ENCODE measurements at regions not wholly inside any gene's neighbourhood (a gene's known extent, or its start where the extent isn't known, plus 50 kb on each side); places are given as distances from the start of the nearest gene placed in this dataset.

GRCh38 chr13:106802917-106803316 lies 235.0 kb upstream of the ARGLU1 start:
- H3K4me3 ChIP-seq (ENCODE audit: low read depth, low read length), result no peak overlapping the region

GRCh38 chr13:106799781-106800335 lies 231.9 kb upstream of the ARGLU1 start:
- no peak overlapping the region for H3K4me3 ChIP-seq (ENCODE audit: low read depth, low read length)
- no peak for DNase-seq (ENCODE audit: low read depth)

More at GRCh38 chr13:106802917-106803316, 235.0 kb upstream of the ARGLU1 start:
- no peak for DNase-seq (ENCODE audit: low read depth)

- DNase-seq (ENCODE audit: low read depth), result no peak
- H3K4me3 ChIP-seq (ENCODE audit: low read depth, low read length), result no peak overlapping the region
Measured at GRCh38 chr13:106797081-106797640, 229.2 kb upstream of the ARGLU1 start.

GRCh38 chr13:106796280-106797047 lies 228.5 kb upstream of the ARGLU1 start:
- DNase-seq (ENCODE audit: low read depth), result no peak
- H3K4me3 ChIP-seq (ENCODE audit: low read depth, low read length), result no peak overlapping the region

GRCh38 chr13:106795847-106796246 lies 227.9 kb upstream of the ARGLU1 start:
- H3K4me3 ChIP-seq (ENCODE audit: low read depth, low read length), result no peak overlapping the region
- DNase-seq (ENCODE audit: low read depth), result no peak

- DNase-seq (ENCODE audit: low read depth), result no peak
- no peak overlapping the region for H3K4me3 ChIP-seq (ENCODE audit: low read depth, low read length)
Measured at GRCh38 chr13:106794117-106794516, 226.2 kb upstream of the ARGLU1 start.

GRCh38 chr13:106789911-106790310 lies 222.0 kb upstream of the ARGLU1 start:
- no peak for DNase-seq (ENCODE audit: low read depth)
- no peak overlapping the region for H3K4me3 ChIP-seq (ENCODE audit: low read depth, low read length)

- DNase-seq (ENCODE audit: low read depth), result no peak
- no peak overlapping the region for H3K4me3 ChIP-seq (ENCODE audit: low read depth, low read length)
Measured at GRCh38 chr13:106786006-106786563, 218.1 kb upstream of the ARGLU1 start.

GRCh38 chr13:106774621-106775020 lies 206.7 kb upstream of the ARGLU1 start:
- no peak overlapping the region for H3K4me3 ChIP-seq (ENCODE audit: low read depth, low read length)
- no peak for DNase-seq (ENCODE audit: low read depth)

- DNase-seq (ENCODE audit: low read depth), result no peak
- H3K4me3 ChIP-seq (ENCODE audit: low read depth, low read length), result no peak overlapping the region
Measured at GRCh38 chr13:106772006-106772601, 204.2 kb upstream of the ARGLU1 start.

GRCh38 chr13:106768991-106769390 lies 201.1 kb upstream of the ARGLU1 start:
- no peak overlapping the region for H3K4me3 ChIP-seq (ENCODE audit: low read depth, low read length)
- no peak for DNase-seq (ENCODE audit: low read depth)

- DNase-seq (ENCODE audit: low read depth), result no peak
- no peak overlapping the region for H3K4me3 ChIP-seq (ENCODE audit: low read depth, low read length)
Measured at GRCh38 chr13:106762708-106763107, 194.8 kb upstream of the ARGLU1 start.

GRCh38 chr13:106756446-106756845 lies 188.5 kb upstream of the ARGLU1 start:
- no peak overlapping the region for H3K4me3 ChIP-seq (ENCODE audit: low read depth, low read length)
- no peak for DNase-seq (ENCODE audit: low read depth)

- no peak for DNase-seq (ENCODE audit: low read depth)
- no peak overlapping the region for H3K4me3 ChIP-seq (ENCODE audit: low read depth, low read length)
Measured at GRCh38 chr13:106755542-106755941, 187.6 kb upstream of the ARGLU1 start.

GRCh38 chr13:106753251-106753650 lies 185.3 kb upstream of the ARGLU1 start:
- no peak for DNase-seq (ENCODE audit: low read depth)
- H3K4me3 ChIP-seq (ENCODE audit: low read depth, low read length), result no peak overlapping the region

- H3K4me3 ChIP-seq (ENCODE audit: low read depth, low read length), result no peak overlapping the region
- no peak for DNase-seq (ENCODE audit: low read depth)
Measured at GRCh38 chr13:106752584-106753170, 184.7 kb upstream of the ARGLU1 start.

GRCh38 chr13:106748785-106749184 lies 180.8 kb upstream of the ARGLU1 start:
- H3K4me3 ChIP-seq (ENCODE audit: low read depth, low read length), result no peak overlapping the region
- DNase-seq (ENCODE audit: low read depth), result no peak

- no peak overlapping the region for H3K4me3 ChIP-seq (ENCODE audit: low read depth, low read length)
- DNase-seq (ENCODE audit: low read depth), result no peak
Measured at GRCh38 chr13:106744516-106744915, 176.6 kb upstream of the ARGLU1 start.

GRCh38 chr13:106738186-106738678 lies 170.3 kb upstream of the ARGLU1 start:
- DNase-seq (ENCODE audit: low read depth), result no peak
- no peak overlapping the region for H3K4me3 ChIP-seq (ENCODE audit: low read depth, low read length)

GRCh38 chr13:106736941-106737340 lies 169.0 kb upstream of the ARGLU1 start:
- DNase-seq (ENCODE audit: low read depth), result no peak
- H3K4me3 ChIP-seq (ENCODE audit: low read depth, low read length), result no peak overlapping the region
